ENCODE measurements at regions not wholly inside any gene's neighbourhood (a gene's known extent, or its start where the extent isn't known, plus 50 kb on each side); places are given as distances from the start of the nearest gene placed in this dataset.

DNA sequence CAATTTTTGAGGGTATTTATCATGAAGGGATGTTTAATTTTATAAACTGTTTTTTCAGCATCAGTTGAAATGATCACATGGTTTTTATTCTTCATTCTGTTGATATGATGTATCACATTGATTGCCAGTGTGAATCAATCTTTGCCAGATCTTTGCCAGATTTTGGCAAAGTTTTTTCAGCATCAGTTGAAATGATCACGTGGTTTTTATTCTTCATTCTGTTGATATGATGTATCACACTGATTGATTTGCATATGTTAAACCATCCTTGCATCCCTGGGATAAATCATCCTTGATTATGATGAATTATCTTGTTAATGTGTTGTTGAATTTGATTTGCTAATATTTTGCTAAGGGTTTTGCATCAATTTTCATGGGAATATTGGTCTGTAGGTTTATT is 140.9 kb upstream of the TAS2R1 start:
- no peak for TF ChIP-seq CTCF (IDR thresholded peaks at IDR 0.05)
- TF ChIP-seq POLR2A (IDR thresholded peaks at IDR 0.05): no peak

Data from uterus (tissue), 2 donors.